ENCODE measurements at regions not wholly inside any gene's neighbourhood (a gene's known extent, or its start where the extent isn't known, plus 50 kb on each side); places are given as distances from the start of the nearest gene placed in this dataset.

DNA sequence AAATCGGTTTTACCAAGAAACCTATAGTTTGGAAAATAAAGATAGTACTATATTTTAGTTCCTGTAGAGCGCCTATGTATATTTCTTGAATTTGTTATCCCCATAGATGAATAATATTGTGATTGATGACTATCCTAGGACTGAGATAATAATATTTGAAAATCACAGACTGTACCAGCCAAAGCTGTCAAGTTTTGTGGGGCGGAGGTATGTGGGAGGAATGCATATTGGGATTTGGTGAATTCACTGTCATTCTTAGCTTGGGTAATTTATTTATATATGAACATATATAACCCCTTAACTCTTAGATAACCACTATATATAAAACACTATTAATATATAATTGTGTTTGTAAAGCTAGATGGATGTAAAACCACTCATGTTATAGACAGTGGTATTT lies 205.5 kb upstream of the ARSJ start:
- H3K4me1 ChIP-seq = no peaks in the 10 kb centered on the region
- no peak for DNase-seq (ENCODE audit: extremely low spot score in 2 of 2)
- no peaks in the 10 kb centered on the region for H3K9me3 ChIP-seq
- no peak for TF ChIP-seq POLR2AphosphoS5 (IDR thresholded peaks at IDR 0.05; ENCODE audit: insufficient read depth in 1 of 2, low read depth in 1 of 2)
- no peak for TF ChIP-seq POLR2A (IDR thresholded peaks at IDR 0.05)
- TF ChIP-seq, protein P1, sequence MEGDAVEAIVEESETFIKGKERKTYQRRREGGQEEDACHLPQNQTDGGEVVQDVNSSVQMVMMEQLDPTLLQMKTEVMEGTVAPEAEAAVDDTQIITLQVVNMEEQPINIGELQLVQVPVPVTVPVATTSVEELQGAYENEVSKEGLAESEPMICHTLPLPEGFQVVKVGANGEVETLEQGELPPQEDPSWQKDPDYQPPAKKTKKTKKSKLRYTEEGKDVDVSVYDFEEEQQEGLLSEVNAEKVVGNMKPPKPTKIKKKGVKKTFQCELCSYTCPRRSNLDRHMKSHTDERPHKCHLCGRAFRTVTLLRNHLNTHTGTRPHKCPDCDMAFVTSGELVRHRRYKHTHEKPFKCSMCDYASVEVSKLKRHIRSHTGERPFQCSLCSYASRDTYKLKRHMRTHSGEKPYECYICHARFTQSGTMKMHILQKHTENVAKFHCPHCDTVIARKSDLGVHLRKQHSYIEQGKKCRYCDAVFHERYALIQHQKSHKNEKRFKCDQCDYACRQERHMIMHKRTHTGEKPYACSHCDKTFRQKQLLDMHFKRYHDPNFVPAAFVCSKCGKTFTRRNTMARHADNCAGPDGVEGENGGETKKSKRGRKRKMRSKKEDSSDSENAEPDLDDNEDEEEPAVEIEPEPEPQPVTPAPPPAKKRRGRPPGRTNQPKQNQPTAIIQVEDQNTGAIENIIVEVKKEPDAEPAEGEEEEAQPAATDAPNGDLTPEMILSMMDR (IDR thresholded peaks at IDR 0.05) = no peak
- H3K36me3 ChIP-seq = no peaks in the 10 kb centered on the region
- H3K27me3 ChIP-seq = no peaks in the 10 kb centered on the region
- no peak overlapping the region for H3K27ac ChIP-seq
- no peak overlapping the region for H3K4me3 ChIP-seq
- intact Hi-C loops (cut with DNase I) = no loop called here

DNA sequence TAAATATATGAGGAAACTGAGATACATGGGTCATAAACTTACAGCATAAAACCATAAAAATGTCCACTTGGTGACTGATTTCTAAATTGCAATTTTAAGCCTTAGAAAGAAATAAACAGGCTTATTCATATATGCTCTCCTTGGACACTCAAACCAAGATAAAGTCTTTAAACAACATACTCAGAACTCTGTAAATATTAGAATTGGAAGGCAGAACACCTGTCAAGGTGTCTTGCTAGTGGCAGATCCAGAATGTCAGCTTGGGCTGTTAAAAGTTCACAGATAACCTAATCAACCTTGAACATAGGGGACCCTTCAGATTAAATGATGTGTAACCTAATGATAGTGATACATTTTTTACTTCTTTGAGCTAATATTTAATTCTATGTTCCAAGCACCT lies 208.1 kb upstream of the ARSJ start:
- H3K27me3 ChIP-seq = no peaks in the 10 kb centered on the region
- intact Hi-C loops (cut with DNase I) = no loop called here
- H3K4me3 ChIP-seq = no peak overlapping the region
- no peaks in the 10 kb centered on the region for H3K9me3 ChIP-seq
- TF ChIP-seq POLR2AphosphoS5 (IDR thresholded peaks at IDR 0.05; ENCODE audit: insufficient read depth in 1 of 2, low read depth in 1 of 2) (no peak), POLR2A (IDR thresholded peaks at IDR 0.05) (no peak)
- TF ChIP-seq, protein P1 (IDR thresholded peaks at IDR 0.05) = no peak
- no peaks in the 10 kb centered on the region for H3K36me3 ChIP-seq
- H3K4me1 ChIP-seq = no peaks in the 10 kb centered on the region
- H3K27ac ChIP-seq = no peak overlapping the region
- DNase-seq (ENCODE audit: extremely low spot score in 2 of 2) = no peak

DNA sequence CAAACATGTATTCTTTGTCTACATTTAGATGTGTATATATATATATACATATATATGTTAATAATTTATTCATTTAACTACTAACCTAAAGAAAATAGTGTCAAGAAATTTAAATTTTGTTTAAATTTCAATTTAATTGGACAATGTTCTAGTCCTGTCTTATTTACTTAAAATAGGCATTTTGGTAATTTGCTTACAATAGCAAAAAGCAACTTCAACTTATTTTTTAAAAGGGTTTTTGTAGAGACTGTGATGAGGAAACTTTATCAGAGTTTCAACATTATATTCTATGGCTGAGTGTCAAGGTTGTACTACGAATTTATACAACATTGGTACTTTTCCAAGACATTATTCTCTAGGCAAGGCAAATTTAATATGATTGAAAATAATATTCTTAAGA lies 212.0 kb upstream of the ARSJ start:
- Histone ChIP-seq H3K9me3 (no peaks in the 10 kb centered on the region), H3K4me3 (no peak overlapping the region), H3K4me1 (no peaks in the 10 kb centered on the region), H3K27me3 (no peaks in the 10 kb centered on the region), H3K27ac (no peak overlapping the region), H3K36me3 (no peaks in the 10 kb centered on the region)
- DNase-seq (ENCODE audit: extremely low spot score in 2 of 2) = no peak
- TF ChIP-seq, protein P1 (IDR thresholded peaks at IDR 0.05) = no peak
- TF ChIP-seq POLR2AphosphoS5 (IDR thresholded peaks at IDR 0.05; ENCODE audit: insufficient read depth in 1 of 2, low read depth in 1 of 2) (no peak), POLR2A (IDR thresholded peaks at IDR 0.05) (no peak)
- intact Hi-C loops (cut with DNase I) = no loop called here

DNA sequence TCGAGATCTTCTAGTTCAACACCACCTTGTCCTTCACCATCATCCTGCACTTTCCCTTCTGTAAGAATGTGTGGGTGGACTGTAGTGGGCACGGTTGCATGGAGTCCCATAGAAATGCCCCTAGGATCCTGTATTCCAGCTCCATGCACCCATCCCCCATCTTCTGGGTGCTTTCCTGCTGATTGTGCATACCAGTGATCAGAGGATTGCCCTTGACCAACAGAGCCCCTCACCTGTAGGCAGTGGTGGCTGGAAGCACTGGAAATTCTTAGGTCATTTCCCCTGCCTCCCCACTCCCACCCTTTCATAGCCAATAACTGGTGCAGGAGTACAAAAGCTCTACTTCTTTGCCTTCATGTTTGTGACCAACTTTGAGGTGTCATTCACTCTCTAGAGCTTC lies 213.4 kb upstream of the ARSJ start:
- TF ChIP-seq, protein P1 (IDR thresholded peaks at IDR 0.05) = no peak
- TF ChIP-seq POLR2A (IDR thresholded peaks at IDR 0.05) (no peak), POLR2AphosphoS5 (IDR thresholded peaks at IDR 0.05; ENCODE audit: insufficient read depth in 1 of 2, low read depth in 1 of 2) (no peak)
- intact Hi-C loops (cut with DNase I) = no loop called here
- H3K4me3 ChIP-seq = no peak overlapping the region
- no peak overlapping the region for H3K27ac ChIP-seq
- no peaks in the 10 kb centered on the region for H3K36me3 ChIP-seq
- H3K27me3 ChIP-seq = no peaks in the 10 kb centered on the region
- H3K9me3 ChIP-seq = no peaks in the 10 kb centered on the region
- no peaks in the 10 kb centered on the region for H3K4me1 ChIP-seq
- DNase-seq (ENCODE audit: extremely low spot score in 2 of 2) = no peak

DNA sequence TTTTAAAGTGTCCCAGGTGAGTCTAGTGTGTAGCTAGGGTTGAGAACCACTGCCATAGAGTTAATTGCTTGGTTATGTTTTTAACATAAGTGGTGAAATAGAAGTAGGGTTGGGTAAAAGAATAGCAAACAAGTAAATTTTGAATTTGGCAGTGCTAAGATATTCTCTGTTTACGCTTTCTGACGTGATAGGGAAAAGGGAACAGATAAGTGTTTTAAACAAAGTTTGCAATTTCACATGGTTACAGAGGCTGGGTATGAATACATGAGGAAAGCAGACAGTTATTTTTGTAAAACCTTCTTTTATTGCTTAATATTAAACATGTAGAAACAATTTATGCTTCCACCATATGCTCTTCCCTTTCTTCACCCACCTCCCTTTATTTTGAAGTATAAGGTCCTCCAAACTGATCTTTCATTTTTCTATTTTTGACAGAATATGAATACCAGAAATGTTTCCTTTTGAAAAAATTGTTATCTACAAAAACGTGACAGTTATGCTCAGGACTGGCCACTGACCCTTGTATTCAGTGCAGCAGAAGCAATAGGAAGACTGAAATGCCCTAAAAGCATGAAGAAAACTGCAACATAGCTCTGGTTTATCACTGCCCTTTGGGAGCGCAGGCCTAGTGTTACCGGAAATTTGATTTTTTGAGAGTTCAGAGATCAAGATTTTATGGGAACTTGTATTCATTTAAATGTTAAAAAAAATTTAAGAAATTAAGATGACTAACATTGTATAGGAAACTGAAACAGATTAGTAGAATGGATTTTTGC lies 214.4 kb upstream of the ARSJ start:
- Histone ChIP-seq H3K4me3 (no peak overlapping the region), H3K4me1 (no peaks in the 10 kb centered on the region), H3K9me3 (no peaks in the 10 kb centered on the region), H3K27ac (no peak overlapping the region), H3K36me3 (no peaks in the 10 kb centered on the region), H3K27me3 (no peaks in the 10 kb centered on the region)
- DNase-seq (ENCODE audit: extremely low spot score in 2 of 2) = no peak
- TF ChIP-seq, protein P1 (IDR thresholded peaks at IDR 0.05) = no peak
- TF ChIP-seq POLR2AphosphoS5 (IDR thresholded peaks at IDR 0.05; ENCODE audit: insufficient read depth in 1 of 2, low read depth in 1 of 2) (no peak), POLR2A (IDR thresholded peaks at IDR 0.05) (no peak)
- intact Hi-C loops (cut with DNase I) = no loop called here

Data from vagina (tissue), 2 donors.